GM23338 (cell line): ENCODE measurements at regions not wholly inside any gene's neighbourhood (a gene's known extent, or its start where the extent isn't known, plus 50 kb on each side); places are given as distances from the start of the nearest gene placed in this dataset.

Experiments
- ATAC-seq: fragments of 200-7000 bp; cut with Tn5 transposase; 3 replicates; pipeline ENCODE4 v1.9.1; 2020
- DNase-seq: peaks from one replicate; pipeline ENCODE4 v3.0.0-alpha.2; 2015; ENCODE audit warnings: low spot score
- H2AFZ ChIP-seq: fragments of 200-600 bp; sonication (generic); 2 replicates; pipeline ENCODE4 v1.8.0; 2016; ENCODE audit warnings: antibody characterized with exemption, mild to moderate bottlenecking, moderate library complexity
- H3F3A ChIP-seq: fragments of 200-600 bp; sonication (generic); replicated peaks from 2 replicates; pipeline ENCODE4 v1.8.0; 2017; ENCODE audit warnings: antibody characterized with exemption, mixed run types, low read depth
- H3K27ac ChIP-seq: fragments of 200-600 bp; sonication (generic); 2 replicates; pipeline ENCODE4 v1.6.1; 2016; ENCODE audit warnings: low read depth
- H3K27me3 ChIP-seq: fragments of 200-600 bp; sonication (generic); 2 replicates; pipeline ENCODE4 v1.8.0; 2016; ENCODE audit warnings: mild to moderate bottlenecking, mixed run types, moderate library complexity; ENCODE audit not compliant: insufficient read depth
- H3K36me3 ChIP-seq: fragments of 200-600 bp; sonication (generic); 2 replicates; pipeline ENCODE4 v1.8.0; 2016; ENCODE audit warnings: mild to moderate bottlenecking; ENCODE audit not compliant: insufficient read depth
- H3K4me1 ChIP-seq: fragments of 200-600 bp; sonication (generic); 2 replicates; pipeline ENCODE4 v1.8.0; 2016; ENCODE audit warnings: mild to moderate bottlenecking, moderate library complexity; ENCODE audit not compliant: insufficient read depth
- H3K4me2 ChIP-seq: fragments of 200-600 bp; sonication (generic); 2 replicates; pipeline ENCODE4 v1.7.1; 2017; ENCODE audit warnings: mixed run types
- H3K4me3 ChIP-seq: fragments of 200-600 bp; sonication (generic); 2 replicates; pipeline ENCODE4 v1.6.1; 2016; ENCODE audit warnings: mixed run types
- H3K79me2 ChIP-seq: fragments of 200-600 bp; sonication (generic); replicated peaks from 2 replicates; pipeline ENCODE4 v1.8.0; 2017; ENCODE audit warnings: mild to moderate bottlenecking; ENCODE audit not compliant: insufficient read depth
- H3K9me2 ChIP-seq: fragments of 200-600 bp; sonication (generic); 2 replicates; pipeline ENCODE4 v1.8.0; 2017; ENCODE audit not compliant: insufficient read depth
- H4K20me1 ChIP-seq: fragments of 200-600 bp; sonication (generic); replicated peaks from 2 replicates; pipeline ENCODE4 v1.8.0; 2017; ENCODE audit warnings: mild to moderate bottlenecking; ENCODE audit not compliant: insufficient read depth
- H3K27ac Mint-ChIP-seq: 2 replicates; pipeline ENCODE4 v1.8.0; 2020; ENCODE audit warnings: inconsistent platforms, mild to moderate bottlenecking, moderate library complexity, mixed read lengths
- H3K27me3 Mint-ChIP-seq: 3 replicates; pipeline ENCODE4 v1.8.0; 2022; ENCODE audit warnings: low read depth, mild to moderate bottlenecking, moderate library complexity, mixed read lengths, inconsistent platforms; ENCODE audit not compliant: insufficient read depth, poor library complexity
- H3K36me3 Mint-ChIP-seq: 3 replicates; pipeline ENCODE4 v1.8.0; 2021; ENCODE audit warnings: low read depth, mild to moderate bottlenecking, inconsistent platforms, moderate library complexity, mixed read lengths
- H3K4me1 Mint-ChIP-seq: 3 replicates; pipeline ENCODE4 v1.8.0; 2020; ENCODE audit warnings: mild to moderate bottlenecking, inconsistent platforms, mixed read lengths
- H3K4me3 Mint-ChIP-seq: 3 replicates; pipeline ENCODE4 v1.8.0; 2021; ENCODE audit warnings: moderate library complexity, mild to moderate bottlenecking, inconsistent platforms, mixed read lengths
- H3K9me3 Mint-ChIP-seq: 3 replicates; pipeline ENCODE4 v1.8.0; 2020; ENCODE audit warnings: moderate library complexity, mild to moderate bottlenecking, inconsistent platforms, mixed read lengths
- CREB1 ChIP-seq: fragments of 250-450 bp; sonication (Bioruptor Pico); IDR thresholded peaks from 2 replicates; pipeline ENCODE4 v1.5.0; 2020; ENCODE audit warnings: low read depth, mild to moderate bottlenecking, moderate library complexity
- EZH2 ChIP-seq: fragments of 200-600 bp; sonication (generic); IDR thresholded peaks from one replicate; pipeline ENCODE4 v1.8.0; 2017; ENCODE audit warnings: antibody characterized with exemption, mild to moderate bottlenecking, low read depth; ENCODE audit not compliant: unreplicated experiment
- EZH2phosphoT487 ChIP-seq: fragments of 200-600 bp; sonication (generic); IDR thresholded peaks from one replicate; pipeline ENCODE4 v1.8.1; 2018; ENCODE audit warnings: antibody characterized with exemption; ENCODE audit not compliant: unreplicated experiment
- JUNB ChIP-seq: IDR thresholded peaks from one replicate; pipeline ENCODE4 v1.6.1; 2016; ENCODE audit warnings: antibody characterized with exemption; ENCODE audit not compliant: unreplicated experiment
- NANOG ChIP-seq: IDR thresholded peaks from 2 replicates; pipeline ENCODE4 v1.6.1; 2016; ENCODE audit warnings: antibody characterized with exemption, borderline replicate concordance
- POLR2AphosphoS5 ChIP-seq: IDR thresholded peaks from 2 replicates; pipeline ENCODE4 v1.6.1; 2016; ENCODE audit warnings: antibody characterized with exemption, low read depth
- STAT1 ChIP-seq: IDR thresholded peaks from one replicate; pipeline ENCODE4 v1.6.1; 2016; ENCODE audit warnings: antibody characterized with exemption; ENCODE audit not compliant: unreplicated experiment
- ZNF114 ChIP-seq: fragments of 250-450 bp; sonication (Bioruptor Pico); IDR thresholded peaks from 2 replicates; pipeline ENCODE4 v1.5.0; 2020; ENCODE audit warnings: mild to moderate bottlenecking, moderate library complexity
- ZNF331 ChIP-seq: fragments of 250-450 bp; sonication (Bioruptor Pico); IDR thresholded peaks from 2 replicates; pipeline ENCODE4 v1.5.0; 2020; ENCODE audit warnings: low read depth, mild to moderate bottlenecking, moderate library complexity
- TF ChIP-seq, protein P1 (sequence below): IDR thresholded peaks from one replicate; pipeline ENCODE4 v1.6.1; 2018; ENCODE audit warnings: antibody characterized with exemption; ENCODE audit not compliant: unreplicated experiment
- TF ChIP-seq, protein P2 (sequence below): IDR thresholded peaks from 2 replicates; pipeline ENCODE4 v1.6.1; 2016; ENCODE audit warnings: antibody characterized with exemption
- TF ChIP-seq, protein P3 (sequence below), 2 experiments: fragments of 200-600 bp in 1 of 2; sonication (generic) in 1 of 2; conservative IDR thresholded peaks; 2 replicates each; pipeline versions ENCODE4 v1.5.1 to v1.6.1; 2016 to 2017; ENCODE audit warnings: antibody characterized with exemption in 2 of 2, low read depth in 2 of 2, mild to moderate bottlenecking in 2 of 2, moderate library complexity in 1 of 2

DNA sequence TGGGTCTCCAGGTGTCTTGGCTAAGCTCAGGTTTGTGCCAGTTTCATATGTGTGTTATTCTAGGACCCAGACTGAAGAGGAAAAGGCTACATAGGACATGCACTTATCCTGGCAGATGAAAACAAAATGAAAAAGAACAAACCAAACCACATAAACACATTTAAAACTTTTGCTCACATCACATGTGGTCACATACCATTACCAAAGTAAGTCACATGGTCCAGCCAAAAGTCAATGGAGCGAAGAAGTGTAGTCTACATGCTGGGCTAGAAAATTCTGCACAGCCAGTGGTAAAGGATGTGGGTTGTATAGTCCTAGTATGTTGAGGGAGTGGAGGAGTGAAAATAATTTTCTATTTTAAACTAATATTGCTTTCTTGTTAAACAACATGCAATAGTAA, 437.5 kb downstream of the BTBD3 start (continued):
- TF ChIP-seq, protein P1, sequence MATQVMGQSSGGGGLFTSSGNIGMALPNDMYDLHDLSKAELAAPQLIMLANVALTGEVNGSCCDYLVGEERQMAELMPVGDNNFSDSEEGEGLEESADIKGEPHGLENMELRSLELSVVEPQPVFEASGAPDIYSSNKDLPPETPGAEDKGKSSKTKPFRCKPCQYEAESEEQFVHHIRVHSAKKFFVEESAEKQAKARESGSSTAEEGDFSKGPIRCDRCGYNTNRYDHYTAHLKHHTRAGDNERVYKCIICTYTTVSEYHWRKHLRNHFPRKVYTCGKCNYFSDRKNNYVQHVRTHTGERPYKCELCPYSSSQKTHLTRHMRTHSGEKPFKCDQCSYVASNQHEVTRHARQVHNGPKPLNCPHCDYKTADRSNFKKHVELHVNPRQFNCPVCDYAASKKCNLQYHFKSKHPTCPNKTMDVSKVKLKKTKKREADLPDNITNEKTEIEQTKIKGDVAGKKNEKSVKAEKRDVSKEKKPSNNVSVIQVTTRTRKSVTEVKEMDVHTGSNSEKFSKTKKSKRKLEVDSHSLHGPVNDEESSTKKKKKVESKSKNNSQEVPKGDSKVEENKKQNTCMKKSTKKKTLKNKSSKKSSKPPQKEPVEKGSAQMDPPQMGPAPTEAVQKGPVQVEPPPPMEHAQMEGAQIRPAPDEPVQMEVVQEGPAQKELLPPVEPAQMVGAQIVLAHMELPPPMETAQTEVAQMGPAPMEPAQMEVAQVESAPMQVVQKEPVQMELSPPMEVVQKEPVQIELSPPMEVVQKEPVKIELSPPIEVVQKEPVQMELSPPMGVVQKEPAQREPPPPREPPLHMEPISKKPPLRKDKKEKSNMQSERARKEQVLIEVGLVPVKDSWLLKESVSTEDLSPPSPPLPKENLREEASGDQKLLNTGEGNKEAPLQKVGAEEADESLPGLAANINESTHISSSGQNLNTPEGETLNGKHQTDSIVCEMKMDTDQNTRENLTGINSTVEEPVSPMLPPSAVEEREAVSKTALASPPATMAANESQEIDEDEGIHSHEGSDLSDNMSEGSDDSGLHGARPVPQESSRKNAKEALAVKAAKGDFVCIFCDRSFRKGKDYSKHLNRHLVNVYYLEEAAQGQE = no peak
- no peak for TF ChIP-seq ZNF331
- TF ChIP-seq CREB1 = no peak
- no peak for TF ChIP-seq ZNF114 (CRISPR knock-in tag)
- TF ChIP-seq JUNB = no peak
- no peak for TF ChIP-seq POLR2AphosphoS5
- TF ChIP-seq EZH2 = no peak
- TF ChIP-seq EZH2phosphoT487 = no peak
- TF ChIP-seq, protein P2, sequence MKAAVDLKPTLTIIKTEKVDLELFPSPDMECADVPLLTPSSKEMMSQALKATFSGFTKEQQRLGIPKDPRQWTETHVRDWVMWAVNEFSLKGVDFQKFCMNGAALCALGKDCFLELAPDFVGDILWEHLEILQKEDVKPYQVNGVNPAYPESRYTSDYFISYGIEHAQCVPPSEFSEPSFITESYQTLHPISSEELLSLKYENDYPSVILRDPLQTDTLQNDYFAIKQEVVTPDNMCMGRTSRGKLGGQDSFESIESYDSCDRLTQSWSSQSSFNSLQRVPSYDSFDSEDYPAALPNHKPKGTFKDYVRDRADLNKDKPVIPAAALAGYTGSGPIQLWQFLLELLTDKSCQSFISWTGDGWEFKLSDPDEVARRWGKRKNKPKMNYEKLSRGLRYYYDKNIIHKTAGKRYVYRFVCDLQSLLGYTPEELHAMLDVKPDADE = no peak
- TF ChIP-seq NANOG = no peak
- no peak for TF ChIP-seq STAT1

DNA sequence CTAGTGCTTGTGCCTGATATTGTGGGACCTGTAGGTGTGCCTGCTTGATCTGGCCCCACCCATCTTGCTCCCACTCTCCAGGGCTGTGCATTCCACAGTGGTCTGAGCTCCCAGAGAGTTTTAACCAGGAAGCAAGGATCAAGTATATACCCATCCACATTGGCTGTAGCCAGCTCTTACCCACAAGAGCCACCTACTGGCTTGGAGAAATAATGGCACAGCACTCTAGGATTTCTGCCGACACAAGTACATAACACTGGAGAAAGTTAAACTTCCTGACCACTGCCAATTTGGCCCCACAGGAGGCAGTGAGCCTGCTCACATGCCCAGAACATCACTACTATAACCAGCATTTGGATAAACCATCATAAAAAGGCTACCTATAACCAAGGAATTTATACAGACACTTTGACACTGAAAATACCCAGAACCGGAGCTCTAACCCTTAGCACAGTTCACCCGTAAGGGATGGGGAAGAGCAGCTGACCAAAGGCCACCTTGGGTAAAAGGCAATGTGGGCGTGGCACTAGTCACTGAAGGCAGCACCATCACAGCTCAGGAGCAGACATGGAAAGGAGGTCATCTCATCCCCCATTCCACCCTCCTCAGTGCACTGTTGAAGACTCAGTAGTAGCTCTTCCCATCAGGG, 440.4 kb downstream of the BTBD3 start:
- Mint-ChIP-seq H3K4me1 (peaks cover 2% of the 10 kb centered on the region; the same call in 1 of the 3 replicates), H3K27me3 (no peaks in the 10 kb centered on the region), H3K27ac (no peak overlapping the region), H3K36me3 (no peaks in the 10 kb centered on the region; the same call in 2 of the 3 replicates), H3K9me3 (peaks cover 5% of the 10 kb centered on the region; the same call in 2 of the 3 replicates), H3K4me3 (no peak overlapping the region)
- Histone ChIP-seq H3K36me3 (no peaks in the 10 kb centered on the region), H4K20me1 (no peaks in the 10 kb centered on the region), H3K79me2 (no peaks in the 10 kb centered on the region), H3K27ac (no peak overlapping the region), H3K27me3 (no peaks in the 10 kb centered on the region), H3K4me3 (no peak overlapping the region), H3K4me1 (peaks cover 6% of the 10 kb centered on the region; the same call in 1 of the 2 replicates), H3K9me2 (0 out of 2 replicates have a peak, but pooled peaks cover 7% of the 10 kb centered on the region), H2AFZ (no peak overlapping the region), H3F3A (no peaks in the 10 kb centered on the region), H3K4me2 (no peak overlapping the region)
- ATAC-seq (peak; percentile 96), DNase-seq (peak; percentile 69)
- TF ChIP-seq, protein P2 = no peak
- TF ChIP-seq, protein P3, sequence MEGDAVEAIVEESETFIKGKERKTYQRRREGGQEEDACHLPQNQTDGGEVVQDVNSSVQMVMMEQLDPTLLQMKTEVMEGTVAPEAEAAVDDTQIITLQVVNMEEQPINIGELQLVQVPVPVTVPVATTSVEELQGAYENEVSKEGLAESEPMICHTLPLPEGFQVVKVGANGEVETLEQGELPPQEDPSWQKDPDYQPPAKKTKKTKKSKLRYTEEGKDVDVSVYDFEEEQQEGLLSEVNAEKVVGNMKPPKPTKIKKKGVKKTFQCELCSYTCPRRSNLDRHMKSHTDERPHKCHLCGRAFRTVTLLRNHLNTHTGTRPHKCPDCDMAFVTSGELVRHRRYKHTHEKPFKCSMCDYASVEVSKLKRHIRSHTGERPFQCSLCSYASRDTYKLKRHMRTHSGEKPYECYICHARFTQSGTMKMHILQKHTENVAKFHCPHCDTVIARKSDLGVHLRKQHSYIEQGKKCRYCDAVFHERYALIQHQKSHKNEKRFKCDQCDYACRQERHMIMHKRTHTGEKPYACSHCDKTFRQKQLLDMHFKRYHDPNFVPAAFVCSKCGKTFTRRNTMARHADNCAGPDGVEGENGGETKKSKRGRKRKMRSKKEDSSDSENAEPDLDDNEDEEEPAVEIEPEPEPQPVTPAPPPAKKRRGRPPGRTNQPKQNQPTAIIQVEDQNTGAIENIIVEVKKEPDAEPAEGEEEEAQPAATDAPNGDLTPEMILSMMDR (conservative IDR thresholded peaks at IDR 0.05; ENCODE audit: low read depth in 2 of 2) = peak; percentile 64 to 80
